Endothelial cell (in vitro differentiated cells): ENCODE measurements at regions not wholly inside any gene's neighbourhood (a gene's known extent, or its start where the extent isn't known, plus 50 kb on each side); places are given as distances from the start of the nearest gene placed in this dataset.

Experiments used
- DNase-seq: peaks from one replicate; pipeline ENCODE4 v3.0.0; 2021; ENCODE audit warnings: low spot score
- H3K27ac Mint-ChIP-seq: one replicate; pipeline ENCODE4 v1.8.0; 2021; ENCODE audit warnings: mixed read lengths, inconsistent platforms; ENCODE audit not compliant: unreplicated experiment
- H3K27me3 Mint-ChIP-seq: one replicate; pipeline ENCODE4 v1.8.0; 2021; ENCODE audit warnings: mild to moderate bottlenecking, moderate library complexity, mixed read lengths, inconsistent platforms; ENCODE audit not compliant: unreplicated experiment
- H3K36me3 Mint-ChIP-seq: one replicate; pipeline ENCODE4 v1.8.0; 2021; ENCODE audit warnings: mild to moderate bottlenecking, low read depth, mixed read lengths, inconsistent platforms; ENCODE audit not compliant: unreplicated experiment
- H3K4me1 Mint-ChIP-seq: one replicate; pipeline ENCODE4 v1.8.0; 2021; ENCODE audit warnings: mild to moderate bottlenecking, mixed read lengths, inconsistent platforms; ENCODE audit not compliant: unreplicated experiment
- H3K4me3 Mint-ChIP-seq: one replicate; pipeline ENCODE4 v1.8.0; 2021; ENCODE audit warnings: mild to moderate bottlenecking, mixed read lengths, inconsistent platforms; ENCODE audit not compliant: unreplicated experiment
- H3K9me3 Mint-ChIP-seq: one replicate; pipeline ENCODE4 v1.8.0; 2021; ENCODE audit warnings: mixed read lengths, inconsistent platforms; ENCODE audit not compliant: unreplicated experiment
- TF ChIP-seq, protein P1 (sequence below): fragments of 200-600 bp; sonication (generic); IDR thresholded peaks from one replicate; pipeline ENCODE4 v1.5.0; 2021; ENCODE audit warnings: antibody characterized with exemption; ENCODE audit not compliant: unreplicated experiment

DNA sequence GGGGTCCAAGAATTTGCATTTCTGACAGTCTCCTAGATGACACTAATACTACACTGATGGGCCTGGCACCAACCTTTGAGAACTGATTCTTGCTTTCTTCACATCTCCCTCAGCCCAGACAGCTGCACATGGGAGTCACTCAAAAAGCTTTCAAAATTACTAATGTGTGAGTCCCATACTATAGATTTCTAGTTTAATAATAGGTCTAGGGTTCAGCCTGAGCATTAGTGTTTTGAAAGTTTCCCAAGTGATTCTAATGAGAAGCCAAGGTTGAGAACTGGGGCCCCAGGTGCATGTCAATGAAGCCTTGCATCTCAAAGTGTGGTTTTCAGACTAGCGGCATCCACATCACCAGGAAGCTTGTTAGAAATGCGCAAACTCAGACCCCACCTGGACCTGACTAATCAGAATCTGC, 159.9 kb upstream of the CMC1 start:
- no peak for DNase-seq
- Mint-ChIP-seq H3K4me1 (no peaks in the 10 kb centered on the region), H3K9me3 (no peaks in the 10 kb centered on the region), H3K36me3 (no peaks in the 10 kb centered on the region), H3K4me3 (no peak overlapping the region), H3K27me3 (no peaks in the 10 kb centered on the region), H3K27ac (no peak overlapping the region)
- TF ChIP-seq, protein P1, sequence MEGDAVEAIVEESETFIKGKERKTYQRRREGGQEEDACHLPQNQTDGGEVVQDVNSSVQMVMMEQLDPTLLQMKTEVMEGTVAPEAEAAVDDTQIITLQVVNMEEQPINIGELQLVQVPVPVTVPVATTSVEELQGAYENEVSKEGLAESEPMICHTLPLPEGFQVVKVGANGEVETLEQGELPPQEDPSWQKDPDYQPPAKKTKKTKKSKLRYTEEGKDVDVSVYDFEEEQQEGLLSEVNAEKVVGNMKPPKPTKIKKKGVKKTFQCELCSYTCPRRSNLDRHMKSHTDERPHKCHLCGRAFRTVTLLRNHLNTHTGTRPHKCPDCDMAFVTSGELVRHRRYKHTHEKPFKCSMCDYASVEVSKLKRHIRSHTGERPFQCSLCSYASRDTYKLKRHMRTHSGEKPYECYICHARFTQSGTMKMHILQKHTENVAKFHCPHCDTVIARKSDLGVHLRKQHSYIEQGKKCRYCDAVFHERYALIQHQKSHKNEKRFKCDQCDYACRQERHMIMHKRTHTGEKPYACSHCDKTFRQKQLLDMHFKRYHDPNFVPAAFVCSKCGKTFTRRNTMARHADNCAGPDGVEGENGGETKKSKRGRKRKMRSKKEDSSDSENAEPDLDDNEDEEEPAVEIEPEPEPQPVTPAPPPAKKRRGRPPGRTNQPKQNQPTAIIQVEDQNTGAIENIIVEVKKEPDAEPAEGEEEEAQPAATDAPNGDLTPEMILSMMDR = no peak

- H3K4me1 Mint-ChIP-seq = no peaks in the 10 kb centered on the region
- H3K36me3 Mint-ChIP-seq = no peaks in the 10 kb centered on the region
- H3K9me3 Mint-ChIP-seq = no peaks in the 10 kb centered on the region
- H3K27ac Mint-ChIP-seq = no peak overlapping the region
- TF ChIP-seq, protein P1 = no peak
- H3K27me3 Mint-ChIP-seq = no peaks in the 10 kb centered on the region
- DNase-seq = no peak
- H3K4me3 Mint-ChIP-seq = no peak overlapping the region
Observed at GRCh38 chr3:28087591-28087990, 153.8 kb upstream of the CMC1 start.

DNA sequence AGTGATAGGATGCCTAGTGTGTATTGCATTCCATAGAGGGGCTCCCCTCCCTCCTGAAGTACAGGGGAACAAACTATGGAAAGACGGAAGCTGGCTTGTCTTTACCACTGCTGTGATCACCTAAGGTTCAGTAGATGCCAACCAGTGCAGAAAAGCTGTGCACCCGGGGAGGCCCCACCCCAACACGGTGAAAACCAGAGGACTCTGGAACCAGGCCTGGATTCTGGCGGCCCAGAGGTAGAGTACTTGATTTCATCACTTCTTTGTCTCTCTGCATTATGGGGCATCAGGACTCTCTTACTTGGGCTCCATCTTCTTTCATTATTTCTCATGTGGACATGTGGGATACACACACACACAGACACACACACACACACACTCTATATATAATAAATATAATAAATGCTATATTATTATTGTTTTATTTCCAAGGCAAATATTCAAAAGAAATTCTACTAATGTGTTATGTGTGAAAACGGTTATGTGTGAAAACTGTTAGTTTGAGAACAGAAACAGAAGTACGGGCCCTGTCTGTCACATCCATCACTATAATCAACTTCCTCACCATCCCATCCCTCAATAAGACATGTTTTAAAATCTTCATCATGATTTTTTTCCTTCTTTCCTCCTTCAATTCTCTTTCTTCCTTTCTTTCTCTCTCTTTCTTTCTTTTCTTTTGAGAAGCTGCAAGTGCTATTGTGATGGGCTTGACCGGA, 152.4 kb upstream of the CMC1 start:
- Mint-ChIP-seq H3K27ac (no peak overlapping the region), H3K27me3 (no peaks in the 10 kb centered on the region), H3K4me3 (no peak overlapping the region), H3K9me3 (no peaks in the 10 kb centered on the region), H3K4me1 (no peaks in the 10 kb centered on the region), H3K36me3 (no peaks in the 10 kb centered on the region)
- DNase-seq = no peak
- TF ChIP-seq, protein P1 = no peak

GRCh38 chr3:28089527-28089897, 151.9 kb upstream of the CMC1 start:
- H3K27me3 Mint-ChIP-seq = peaks cover 1% of the 10 kb centered on the region
- no peaks in the 10 kb centered on the region for H3K4me1 Mint-ChIP-seq
- DNase-seq = no peak
- TF ChIP-seq, protein P1 = no peak
- no peaks in the 10 kb centered on the region for H3K36me3 Mint-ChIP-seq
- no peaks in the 10 kb centered on the region for H3K9me3 Mint-ChIP-seq
- no peak overlapping the region for H3K4me3 Mint-ChIP-seq
- H3K27ac Mint-ChIP-seq = no peak overlapping the region

DNA sequence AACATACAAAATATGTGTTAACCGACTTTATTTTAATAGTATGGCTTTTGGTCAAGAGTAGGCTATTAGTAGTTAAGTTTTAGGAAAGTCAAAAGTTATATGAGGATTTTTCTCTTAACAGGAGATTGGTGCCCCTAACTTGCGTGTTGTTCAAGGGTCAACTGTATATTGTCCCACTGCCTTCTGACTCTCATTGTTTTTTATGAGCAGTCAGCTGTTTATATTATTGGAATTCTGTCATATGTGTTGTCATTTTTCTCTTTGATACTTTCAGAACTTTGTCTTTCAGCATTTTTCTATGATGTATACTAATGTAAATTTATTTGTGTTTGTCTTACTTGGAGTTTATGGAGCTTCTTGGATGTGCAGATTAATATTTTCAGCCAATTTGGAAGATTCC, 142.1 kb upstream of the CMC1 start:
- peaks cover 7% of the 10 kb centered on the region for H3K9me3 Mint-ChIP-seq
- no peak for DNase-seq
- TF ChIP-seq, protein P1 = no peak
- no peak overlapping the region for H3K27ac Mint-ChIP-seq
- H3K27me3 Mint-ChIP-seq = no peaks in the 10 kb centered on the region
- H3K36me3 Mint-ChIP-seq = no peaks in the 10 kb centered on the region
- no peaks in the 10 kb centered on the region for H3K4me1 Mint-ChIP-seq
- H3K4me3 Mint-ChIP-seq = no peak overlapping the region
